Glutamatergic neuron (in vitro differentiated cells): ENCODE measurements at regions not wholly inside any gene's neighbourhood (a gene's known extent, or its start where the extent isn't known, plus 50 kb on each side); places are given as distances from the start of the nearest gene placed in this dataset.

ENCODE experiments used
- DNase-seq: peaks from one replicate; pipeline ENCODE4 v3.0.0; 2022
- H3K27ac Mint-ChIP-seq: one replicate; pipeline ENCODE4 v1.8.0; 2020; ENCODE audit warnings: mild to moderate bottlenecking, mixed read lengths, inconsistent platforms; ENCODE audit not compliant: unreplicated experiment
- H3K27me3 Mint-ChIP-seq: one replicate; pipeline ENCODE4 v1.8.0; 2020; ENCODE audit warnings: mild to moderate bottlenecking, moderate library complexity, mixed read lengths, inconsistent platforms; ENCODE audit not compliant: unreplicated experiment
- H3K36me3 Mint-ChIP-seq: one replicate; pipeline ENCODE4 v1.8.0; 2020; ENCODE audit warnings: mild to moderate bottlenecking, mixed read lengths, inconsistent platforms; ENCODE audit not compliant: unreplicated experiment
- H3K4me1 Mint-ChIP-seq: one replicate; pipeline ENCODE4 v1.8.0; 2020; ENCODE audit warnings: mild to moderate bottlenecking, low read depth, mixed read lengths, inconsistent platforms; ENCODE audit not compliant: unreplicated experiment
- H3K4me3 Mint-ChIP-seq: one replicate; pipeline ENCODE4 v1.8.0; 2020; ENCODE audit warnings: mild to moderate bottlenecking, mixed read lengths, inconsistent platforms; ENCODE audit not compliant: unreplicated experiment
- H3K9me3 Mint-ChIP-seq: one replicate; pipeline ENCODE4 v1.8.0; 2020; ENCODE audit warnings: mild to moderate bottlenecking, moderate library complexity, mixed read lengths, inconsistent platforms; ENCODE audit not compliant: unreplicated experiment
- CTCF ChIP-seq: fragments of 200-600 bp; sonication (generic); IDR thresholded peaks from one replicate; pipeline ENCODE4 v1.5.0; 2021; ENCODE audit not compliant: partially characterized antibody, unreplicated experiment

- peaks cover 3% of the 10 kb centered on the region for H3K4me1 Mint-ChIP-seq
- H3K27ac Mint-ChIP-seq, result no peak overlapping the region
- DNase-seq, result no peak
- no peak for TF ChIP-seq CTCF
- no peaks in the 10 kb centered on the region for H3K27me3 Mint-ChIP-seq
- no peaks in the 10 kb centered on the region for H3K9me3 Mint-ChIP-seq
- H3K36me3 Mint-ChIP-seq, result no peaks in the 10 kb centered on the region
- no peak overlapping the region for H3K4me3 Mint-ChIP-seq
These were observed 243.0 kb downstream of the PIK3R1 start for GRCh38 chr5:68458416-68459021.

GRCh38 chr5:68459093-68459809, 243.7 kb downstream of the PIK3R1 start:
- Mint-ChIP-seq H3K4me3 (no peak overlapping the region), H3K27ac (no peak overlapping the region), H3K27me3 (no peaks in the 10 kb centered on the region), H3K9me3 (no peaks in the 10 kb centered on the region), H3K36me3 (no peaks in the 10 kb centered on the region), H3K4me1 (peaks cover 3% of the 10 kb centered on the region)
- no peak for DNase-seq
- TF ChIP-seq CTCF, result no peak

GRCh38 chr5:68459810-68460139, 244.2 kb downstream of the PIK3R1 start:
- DNase-seq, result no peak
- Mint-ChIP-seq H3K27ac (no peak overlapping the region), H3K4me3 (no peak overlapping the region), H3K9me3 (no peaks in the 10 kb centered on the region), H3K4me1 (peaks cover 3% of the 10 kb centered on the region), H3K27me3 (no peaks in the 10 kb centered on the region), H3K36me3 (no peaks in the 10 kb centered on the region)
- TF ChIP-seq CTCF, result no peak

GRCh38 chr5:68460147-68460798, 244.7 kb downstream of the PIK3R1 start:
- H3K27me3 Mint-ChIP-seq, result no peaks in the 10 kb centered on the region
- H3K27ac Mint-ChIP-seq, result no peak overlapping the region
- peak; percentile 65 for TF ChIP-seq CTCF
- H3K36me3 Mint-ChIP-seq, result no peaks in the 10 kb centered on the region
- H3K4me1 Mint-ChIP-seq, result peaks cover 3% of the 10 kb centered on the region
- H3K4me3 Mint-ChIP-seq, result no peak overlapping the region
- no peak for DNase-seq
- no peaks in the 10 kb centered on the region for H3K9me3 Mint-ChIP-seq

- no peak for DNase-seq
- TF ChIP-seq CTCF, result no peak
- Mint-ChIP-seq H3K36me3 (no peaks in the 10 kb centered on the region), H3K4me1 (peaks cover 3% of the 10 kb centered on the region), H3K4me3 (no peak overlapping the region), H3K27me3 (no peaks in the 10 kb centered on the region), H3K27ac (no peak overlapping the region), H3K9me3 (no peaks in the 10 kb centered on the region)
These were observed 248.1 kb downstream of the PIK3R1 start for GRCh38 chr5:68463606-68464005.
